ENCODE measurements at regions not wholly inside any gene's neighbourhood (a gene's known extent, or its start where the extent isn't known, plus 50 kb on each side); places are given as distances from the start of the nearest gene placed in this dataset.

DNA sequence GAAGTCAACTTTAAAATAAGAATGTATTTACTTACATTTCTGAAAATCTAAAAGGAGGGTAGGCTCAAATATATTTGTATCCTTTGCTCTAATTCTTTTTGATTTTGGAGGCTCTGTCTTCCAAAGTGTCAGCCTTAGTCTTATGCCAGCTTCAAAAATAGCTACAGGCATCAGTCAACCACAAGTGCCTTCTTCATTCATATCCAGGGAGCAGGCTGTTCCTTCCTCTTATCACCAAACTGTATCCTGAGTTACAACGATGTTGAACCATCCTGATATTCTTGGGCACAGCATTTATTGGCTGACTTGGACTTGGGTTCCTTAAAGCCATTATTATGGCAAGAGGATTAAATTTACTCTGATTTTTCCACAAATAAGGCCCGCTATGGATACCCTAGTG is 1161.3 kb downstream of the PCDH17 start:
- TF ChIP-seq SUZ12 (IDR thresholded peaks at IDR 0.05; ENCODE audit: extremely low read depth, insufficient read depth, insufficient read length) (no peak), YY1 (IDR thresholded peaks at IDR 0.05; ENCODE audit: insufficient read depth, insufficient read length) (no peak), ZNF274 (IDR thresholded peaks at IDR 0.05; ENCODE audit: low read depth, low read length) (no peak)

All from NT2/D1 (cell line).